GM19328 (cell line): ENCODE measurements at regions not wholly inside any gene's neighbourhood (a gene's known extent, or its start where the extent isn't known, plus 50 kb on each side); places are given as distances from the start of the nearest gene placed in this dataset.

ENCODE experiments used
- ATAC-seq: cut with Tn5 transposase; IDR thresholded peaks from one replicate; pipeline ENCODE4 v1.9.1; 2021; ENCODE audit warnings: mild to moderate bottlenecking, moderate library complexity; ENCODE audit not compliant: unreplicated experiment

GRCh38 chr14:84584511-84584910, 945.4 kb upstream of the FLRT2 start:
- no peak for ATAC-seq

- no peak for ATAC-seq
Observed at GRCh38 chr14:84591827-84592445, 938.0 kb upstream of the FLRT2 start.

- no peak for ATAC-seq
Observed at GRCh38 chr14:84592770-84593169, 937.2 kb upstream of the FLRT2 start.

- ATAC-seq, result no peak
Observed at GRCh38 chr14:84610086-84610485, 919.9 kb upstream of the FLRT2 start.

- ATAC-seq, result no peak
Observed at GRCh38 chr14:84622357-84622756, 907.6 kb upstream of the FLRT2 start.

- ATAC-seq, result no peak
Observed at GRCh38 chr14:84643446-84643845, 886.5 kb upstream of the FLRT2 start.

- no peak for ATAC-seq
Observed at GRCh38 chr14:84646786-84647500, 883.0 kb upstream of the FLRT2 start.

- ATAC-seq, result no peak
Observed at GRCh38 chr14:84655014-84655413, 874.9 kb upstream of the FLRT2 start.

- no peak for ATAC-seq
Observed at GRCh38 chr14:84657911-84658310, 872.0 kb upstream of the FLRT2 start.

GRCh38 chr14:84670796-84671195, 859.1 kb upstream of the FLRT2 start:
- ATAC-seq, result no peak

- ATAC-seq, result no peak
Observed at GRCh38 chr14:84671776-84672175, 858.2 kb upstream of the FLRT2 start.

- no peak for ATAC-seq
Observed at GRCh38 chr14:84674636-84675035, 855.3 kb upstream of the FLRT2 start.

GRCh38 chr14:84686550-84686949, 843.4 kb upstream of the FLRT2 start:
- no peak for ATAC-seq

GRCh38 chr14:84688297-84689025, 841.5 kb upstream of the FLRT2 start:
- ATAC-seq, result no peak

- no peak for ATAC-seq
Observed at GRCh38 chr14:84694161-84694560, 835.8 kb upstream of the FLRT2 start.

GRCh38 chr14:84704601-84705000, 825.3 kb upstream of the FLRT2 start:
- no peak for ATAC-seq

GRCh38 chr14:84707830-84708229, 822.1 kb upstream of the FLRT2 start:
- ATAC-seq, result no peak

GRCh38 chr14:84708865-84709264, 821.1 kb upstream of the FLRT2 start:
- ATAC-seq, result no peak

- no peak for ATAC-seq
Observed at GRCh38 chr14:84726471-84726870, 803.5 kb upstream of the FLRT2 start.

- ATAC-seq, result no peak
Observed at GRCh38 chr14:84749191-84749955, 780.6 kb upstream of the FLRT2 start.

GRCh38 chr14:84750284-84750683, 779.7 kb upstream of the FLRT2 start:
- ATAC-seq, result no peak
